ENCODE measurements at regions not wholly inside any gene's neighbourhood (a gene's known extent, or its start where the extent isn't known, plus 50 kb on each side); places are given as distances from the start of the nearest gene placed in this dataset.

DNA sequence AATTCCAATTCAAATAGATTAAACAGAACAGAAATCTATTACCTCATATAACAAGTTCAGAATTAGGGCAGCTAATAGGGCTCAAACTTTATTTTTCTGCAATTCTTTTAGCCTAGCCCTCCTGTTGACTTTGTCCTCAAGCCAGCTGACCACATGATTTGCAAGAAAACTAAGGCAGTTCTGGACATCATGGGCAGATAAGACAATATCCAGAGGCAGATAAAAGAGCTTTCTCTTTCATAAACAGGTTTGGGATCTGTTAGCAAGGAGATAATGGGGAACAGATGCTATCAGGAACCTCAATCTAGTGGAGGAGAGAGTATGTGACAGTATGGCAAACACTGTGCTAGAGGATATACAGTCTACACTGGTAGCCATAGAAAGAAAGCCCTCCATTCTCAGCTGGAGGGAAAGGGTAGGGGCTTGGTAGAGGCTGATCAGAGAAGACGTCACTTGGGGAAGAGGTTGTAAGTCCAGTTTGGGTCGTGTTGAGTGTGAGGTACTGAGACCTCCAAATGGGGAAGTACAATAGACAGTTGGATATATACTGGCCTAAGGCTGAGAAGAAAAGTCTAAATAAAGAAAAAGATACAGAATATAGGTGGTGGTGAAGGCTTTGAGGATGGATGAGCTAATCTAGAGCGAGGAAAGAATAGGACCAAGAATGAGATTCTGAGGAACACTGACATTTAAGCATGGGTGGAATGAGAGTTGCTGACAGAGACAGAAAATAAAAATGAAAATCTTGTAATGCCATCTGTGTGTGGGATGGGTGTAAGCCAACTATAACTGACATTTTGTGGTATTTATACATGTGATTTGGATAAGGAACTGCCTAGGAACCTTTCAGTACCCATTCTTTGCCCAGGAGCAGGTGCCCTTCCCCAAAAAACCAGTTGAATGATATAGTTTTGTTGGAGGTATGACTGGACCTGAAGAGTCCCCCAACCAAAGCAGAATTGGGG is 67.4 kb downstream of the CYB561 start:
- H3K9me3 ChIP-seq (ENCODE audit: insufficient read depth, low read depth, low read length) = peaks cover 7% of the 10 kb centered on the region
- H3K36me3 ChIP-seq (ENCODE audit: insufficient read depth, low read length) = no peaks in the 10 kb centered on the region
- no peak overlapping the region for H2AFZ ChIP-seq (ENCODE audit: low read length)
- H3K9ac ChIP-seq (ENCODE audit: low read depth, low read length, poor library complexity, severe bottlenecking) = no peak overlapping the region
- H3K4me1 ChIP-seq (ENCODE audit: insufficient read depth, low read length, poor library complexity, severe bottlenecking) = no peaks in the 10 kb centered on the region
- H3F3A ChIP-seq (ENCODE audit: low read depth) = no peaks in the 10 kb centered on the region
- H3K79me2 ChIP-seq (ENCODE audit: insufficient read depth, low read length) = no peaks in the 10 kb centered on the region
- H4K20me1 ChIP-seq (ENCODE audit: insufficient read depth, low read length, poor library complexity, severe bottlenecking) = no peaks in the 10 kb centered on the region
- H3K4me3 ChIP-seq (ENCODE audit: low read length, poor library complexity, severe bottlenecking) = no peak overlapping the region
- TF ChIP-seq EZH2phosphoT487 (IDR thresholded peaks at IDR 0.05; ENCODE audit: borderline replicate concordance) = no peak
- TF ChIP-seq, protein P1, sequence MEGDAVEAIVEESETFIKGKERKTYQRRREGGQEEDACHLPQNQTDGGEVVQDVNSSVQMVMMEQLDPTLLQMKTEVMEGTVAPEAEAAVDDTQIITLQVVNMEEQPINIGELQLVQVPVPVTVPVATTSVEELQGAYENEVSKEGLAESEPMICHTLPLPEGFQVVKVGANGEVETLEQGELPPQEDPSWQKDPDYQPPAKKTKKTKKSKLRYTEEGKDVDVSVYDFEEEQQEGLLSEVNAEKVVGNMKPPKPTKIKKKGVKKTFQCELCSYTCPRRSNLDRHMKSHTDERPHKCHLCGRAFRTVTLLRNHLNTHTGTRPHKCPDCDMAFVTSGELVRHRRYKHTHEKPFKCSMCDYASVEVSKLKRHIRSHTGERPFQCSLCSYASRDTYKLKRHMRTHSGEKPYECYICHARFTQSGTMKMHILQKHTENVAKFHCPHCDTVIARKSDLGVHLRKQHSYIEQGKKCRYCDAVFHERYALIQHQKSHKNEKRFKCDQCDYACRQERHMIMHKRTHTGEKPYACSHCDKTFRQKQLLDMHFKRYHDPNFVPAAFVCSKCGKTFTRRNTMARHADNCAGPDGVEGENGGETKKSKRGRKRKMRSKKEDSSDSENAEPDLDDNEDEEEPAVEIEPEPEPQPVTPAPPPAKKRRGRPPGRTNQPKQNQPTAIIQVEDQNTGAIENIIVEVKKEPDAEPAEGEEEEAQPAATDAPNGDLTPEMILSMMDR (conservative IDR thresholded peaks at IDR 0.05; ENCODE audit: low read length) = no peak
- no peaks in the 10 kb centered on the region for H3K27me3 ChIP-seq (ENCODE audit: insufficient read depth, low read length, poor library complexity, severe bottlenecking)
- no peak overlapping the region for H3K4me2 ChIP-seq (ENCODE audit: low read depth, low read length, poor library complexity, severe bottlenecking)
- no peaks in the 10 kb centered on the region for H3K9me2 ChIP-seq (replicated peaks; ENCODE audit: low read depth, low read length)

DNA sequence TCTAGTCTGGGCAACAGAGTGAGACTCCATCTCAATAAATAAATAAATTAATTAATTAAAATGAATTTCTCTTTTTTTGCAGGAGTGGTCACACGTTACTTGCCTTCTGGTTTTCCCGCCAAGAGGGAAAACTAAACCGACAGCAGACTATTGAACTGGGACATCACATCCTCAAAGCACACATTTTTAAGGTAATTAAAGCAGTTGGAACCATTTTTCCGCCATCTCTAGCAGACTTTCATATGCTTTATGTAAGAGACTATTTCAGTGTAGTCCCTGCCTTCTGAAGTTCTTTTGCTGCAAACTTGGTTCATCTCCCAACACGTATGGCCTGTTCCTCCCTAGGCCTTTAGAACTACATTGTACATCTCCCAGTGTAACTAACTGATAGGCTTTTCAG is 66.5 kb downstream of the CYB561 start:
- H4K20me1 ChIP-seq (ENCODE audit: insufficient read depth, low read length, poor library complexity, severe bottlenecking) = no peaks in the 10 kb centered on the region
- no peak overlapping the region for H3K4me2 ChIP-seq (ENCODE audit: low read depth, low read length, poor library complexity, severe bottlenecking)
- H3K4me1 ChIP-seq (ENCODE audit: insufficient read depth, low read length, poor library complexity, severe bottlenecking) = no peaks in the 10 kb centered on the region
- H3K36me3 ChIP-seq (ENCODE audit: insufficient read depth, low read length) = no peaks in the 10 kb centered on the region
- no peaks in the 10 kb centered on the region for H3F3A ChIP-seq (ENCODE audit: low read depth)
- H3K27me3 ChIP-seq (ENCODE audit: insufficient read depth, low read length, poor library complexity, severe bottlenecking) = no peaks in the 10 kb centered on the region
- H3K9me2 ChIP-seq (replicated peaks; ENCODE audit: low read depth, low read length) = no peaks in the 10 kb centered on the region
- TF ChIP-seq, protein P1 (conservative IDR thresholded peaks at IDR 0.05; ENCODE audit: low read length) = no peak
- TF ChIP-seq EZH2phosphoT487 (IDR thresholded peaks at IDR 0.05; ENCODE audit: borderline replicate concordance) = no peak
- no peak overlapping the region for H3K9ac ChIP-seq (ENCODE audit: low read depth, low read length, poor library complexity, severe bottlenecking)
- no peaks in the 10 kb centered on the region for H3K79me2 ChIP-seq (ENCODE audit: insufficient read depth, low read length)
- no peak overlapping the region for H2AFZ ChIP-seq (ENCODE audit: low read length)
- peaks cover 7% of the 10 kb centered on the region for H3K9me3 ChIP-seq (ENCODE audit: insufficient read depth, low read depth, low read length)
- H3K4me3 ChIP-seq (ENCODE audit: low read length, poor library complexity, severe bottlenecking) = no peak overlapping the region

DNA sequence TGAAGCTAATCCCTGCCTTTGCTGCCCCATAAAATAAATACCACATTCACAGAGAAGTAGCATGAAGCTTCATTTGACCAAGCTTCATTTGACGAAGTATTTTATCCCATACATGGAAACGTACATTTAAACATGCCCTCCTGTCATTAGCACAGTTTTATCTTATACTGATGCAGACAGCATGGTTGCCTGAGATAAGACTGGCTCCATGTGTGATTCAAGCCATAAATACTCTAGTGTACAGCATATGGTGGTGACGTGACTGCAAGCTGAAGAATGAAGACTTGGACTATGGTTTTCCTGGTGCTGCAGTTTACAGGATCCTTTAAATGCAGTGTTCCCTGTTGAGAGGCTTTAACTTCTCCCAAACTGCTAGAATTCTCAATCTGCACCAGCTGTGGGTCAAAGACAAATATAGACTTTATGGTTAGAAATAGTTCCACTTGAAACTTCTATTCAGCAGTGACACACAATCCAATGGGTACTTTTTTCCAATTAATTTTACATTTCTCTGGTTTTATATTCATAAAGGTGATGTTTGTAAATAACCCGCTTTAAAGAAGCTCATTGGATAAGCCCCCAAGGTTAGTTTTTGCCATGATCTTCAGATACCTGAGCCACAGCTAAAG is 64.9 kb downstream of the CYB561 start:
- Histone ChIP-seq H2AFZ (ENCODE audit: low read length) (no peak overlapping the region), H3K4me3 (ENCODE audit: low read length, poor library complexity, severe bottlenecking) (no peak overlapping the region), H3K79me2 (ENCODE audit: insufficient read depth, low read length) (no peaks in the 10 kb centered on the region), H3K9me3 (ENCODE audit: insufficient read depth, low read depth, low read length) (peaks cover 7% of the 10 kb centered on the region), H3K4me1 (ENCODE audit: insufficient read depth, low read length, poor library complexity, severe bottlenecking) (no peaks in the 10 kb centered on the region), H3K9me2 (replicated peaks; ENCODE audit: low read depth, low read length) (no peaks in the 10 kb centered on the region), H3K9ac (ENCODE audit: low read depth, low read length, poor library complexity, severe bottlenecking) (no peak overlapping the region), H3F3A (ENCODE audit: low read depth) (no peaks in the 10 kb centered on the region), H4K20me1 (ENCODE audit: insufficient read depth, low read length, poor library complexity, severe bottlenecking) (no peaks in the 10 kb centered on the region), H3K27me3 (ENCODE audit: insufficient read depth, low read length, poor library complexity, severe bottlenecking) (no peaks in the 10 kb centered on the region), H3K36me3 (ENCODE audit: insufficient read depth, low read length) (no peaks in the 10 kb centered on the region), H3K4me2 (ENCODE audit: low read depth, low read length, poor library complexity, severe bottlenecking) (no peak overlapping the region)
- TF ChIP-seq, protein P1 (conservative IDR thresholded peaks at IDR 0.05; ENCODE audit: low read length) = no peak
- TF ChIP-seq EZH2phosphoT487 (IDR thresholded peaks at IDR 0.05; ENCODE audit: borderline replicate concordance) = no peak
